ENCODE measurements at regions not wholly inside any gene's neighbourhood (a gene's known extent, or its start where the extent isn't known, plus 50 kb on each side); places are given as distances from the start of the nearest gene placed in this dataset.
"Not testable (repeated sequence)": the region's sequence is repeated elsewhere in the genome, so short reads cannot be mapped to it uniquely, and the experiment has no call there.

DNA sequence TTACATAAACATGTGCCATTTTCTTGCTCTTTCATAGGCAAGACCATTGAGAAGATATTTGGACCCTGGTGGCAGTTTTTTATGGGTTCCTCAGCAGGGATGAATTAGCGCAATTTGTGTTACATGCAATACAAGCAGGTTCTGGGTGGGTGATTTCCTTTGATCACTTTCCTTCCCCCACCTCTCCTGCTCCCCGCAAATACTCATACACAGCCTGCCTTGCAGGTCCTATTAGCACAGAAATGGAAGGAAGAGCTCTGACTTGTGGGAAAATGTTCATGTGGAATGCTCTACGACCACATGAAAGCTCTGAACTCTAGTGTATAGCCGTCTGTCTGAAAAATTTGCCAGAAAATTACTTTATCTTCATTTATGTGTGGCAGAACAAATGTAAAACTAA lies 361.0 kb upstream of the FAT1 start:
- H3K27me3 ChIP-seq (ENCODE audit: low read depth): peaks cover 16% of the 10 kb centered on the region
- H3K4me3 ChIP-seq: no peak overlapping the region
- DNase-seq (ENCODE audit: low spot score in 2 of 2): no peak
- H3K4me1 ChIP-seq: no peaks in the 10 kb centered on the region
- no peaks in the 10 kb centered on the region for H3K9me3 ChIP-seq
- H3K36me3 ChIP-seq (replicated peaks): no peaks in the 10 kb centered on the region
- in situ Hi-C loops (cut with MboI; ENCODE audit: low sequenced_read_pairs): no loop called here

DNA sequence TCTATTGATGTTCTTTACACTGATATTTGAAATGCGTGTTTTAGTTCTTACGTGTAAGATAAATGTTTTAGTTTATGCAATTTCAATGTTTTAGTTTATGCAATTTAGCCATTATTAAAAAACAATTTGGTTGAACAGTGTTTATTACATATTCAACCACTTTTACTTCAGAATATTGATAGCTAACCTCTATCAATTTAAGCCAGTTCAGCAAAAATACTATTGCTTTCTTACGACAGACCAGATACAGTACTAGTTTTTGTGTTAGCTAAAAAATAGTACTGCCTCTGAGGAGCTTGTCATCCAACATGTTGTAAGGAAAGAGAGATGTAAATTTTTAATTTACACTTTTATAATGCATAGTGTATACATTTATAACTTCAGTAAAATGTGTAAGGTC lies 361.7 kb upstream of the FAT1 start:
- Histone ChIP-seq H3K27me3 (ENCODE audit: low read depth) (peaks cover 16% of the 10 kb centered on the region), H3K4me1 (no peaks in the 10 kb centered on the region), H3K9me3 (no peaks in the 10 kb centered on the region), H3K4me3 (no peak overlapping the region), H3K36me3 (replicated peaks) (no peaks in the 10 kb centered on the region)
- no peak for DNase-seq (ENCODE audit: low spot score in 2 of 2)
- in situ Hi-C loops (cut with MboI; ENCODE audit: low sequenced_read_pairs): no loop called here

DNA sequence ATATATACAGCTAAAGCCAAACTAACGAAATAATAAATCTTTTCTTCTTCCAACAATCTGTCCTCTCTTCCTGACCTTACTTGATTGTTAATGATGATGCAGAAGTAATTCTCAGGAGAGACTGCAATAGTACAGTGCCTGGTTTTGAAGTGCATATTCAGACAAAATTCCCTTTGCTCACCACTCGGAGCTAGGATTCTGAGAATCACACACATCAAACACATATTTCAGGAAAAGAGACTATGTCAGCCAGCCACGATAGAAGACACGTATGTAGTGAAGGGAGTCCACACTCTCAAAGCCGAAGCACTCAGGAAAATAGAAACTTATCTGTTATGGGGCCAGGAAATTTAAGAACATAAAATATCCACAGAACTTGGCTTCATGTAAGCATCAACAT lies 362.5 kb upstream of the FAT1 start:
- Histone ChIP-seq H3K27me3 (ENCODE audit: low read depth) (peaks cover 10% of the 10 kb centered on the region), H3K9me3 (no peaks in the 10 kb centered on the region), H3K36me3 (replicated peaks) (no peaks in the 10 kb centered on the region), H3K4me3 (no peak overlapping the region), H3K4me1 (no peaks in the 10 kb centered on the region)
- DNase-seq (ENCODE audit: low spot score in 2 of 2): no peak
- in situ Hi-C loops (cut with MboI; ENCODE audit: low sequenced_read_pairs): no loop called here

DNA sequence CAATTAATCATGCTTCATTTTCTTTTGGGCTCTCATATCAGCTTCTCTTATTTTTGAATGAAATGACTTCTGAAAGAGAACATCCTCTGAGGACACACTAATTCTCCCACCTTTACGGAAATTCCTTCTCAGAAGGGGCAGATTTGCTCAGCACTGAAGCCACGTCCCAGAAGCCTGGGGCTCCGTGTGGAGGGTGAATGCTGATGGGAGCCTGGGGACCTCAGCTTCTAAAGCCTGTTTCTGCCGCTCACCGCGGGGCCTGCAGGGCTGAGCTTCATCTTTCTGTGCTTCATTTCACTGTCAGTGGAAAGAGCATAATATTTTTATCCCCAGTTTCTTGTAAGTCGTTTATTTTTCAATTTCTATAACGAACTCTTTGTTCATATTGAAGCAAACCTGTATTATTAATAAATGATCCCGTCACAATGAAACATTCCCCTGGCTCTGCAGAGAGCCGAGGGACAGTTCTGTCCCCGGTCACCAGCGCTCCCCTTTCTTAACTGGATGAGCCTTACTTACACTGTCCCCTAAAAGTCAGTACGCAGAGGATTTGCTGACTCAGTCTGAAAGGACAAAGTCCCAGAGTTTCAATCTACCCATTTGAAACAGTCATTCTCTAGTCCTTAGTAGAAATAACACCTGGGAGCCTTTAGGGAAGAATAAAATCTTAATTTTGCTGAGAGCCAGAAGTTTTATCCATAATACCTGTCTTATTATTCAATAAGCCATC lies 364.6 kb upstream of the FAT1 start:
- DNase-seq (ENCODE audit: low spot score in 2 of 2): no peak
- in situ Hi-C loops (cut with MboI; ENCODE audit: low sequenced_read_pairs): no loop called here
- H3K36me3 ChIP-seq (replicated peaks): no peaks in the 10 kb centered on the region
- no peaks in the 10 kb centered on the region for H3K4me1 ChIP-seq
- no peaks in the 10 kb centered on the region for H3K9me3 ChIP-seq
- no peak overlapping the region for H3K4me3 ChIP-seq
- peaks cover 9% of the 10 kb centered on the region; the same call in 1 of the 2 replicates for H3K27me3 ChIP-seq (ENCODE audit: low read depth)

DNA sequence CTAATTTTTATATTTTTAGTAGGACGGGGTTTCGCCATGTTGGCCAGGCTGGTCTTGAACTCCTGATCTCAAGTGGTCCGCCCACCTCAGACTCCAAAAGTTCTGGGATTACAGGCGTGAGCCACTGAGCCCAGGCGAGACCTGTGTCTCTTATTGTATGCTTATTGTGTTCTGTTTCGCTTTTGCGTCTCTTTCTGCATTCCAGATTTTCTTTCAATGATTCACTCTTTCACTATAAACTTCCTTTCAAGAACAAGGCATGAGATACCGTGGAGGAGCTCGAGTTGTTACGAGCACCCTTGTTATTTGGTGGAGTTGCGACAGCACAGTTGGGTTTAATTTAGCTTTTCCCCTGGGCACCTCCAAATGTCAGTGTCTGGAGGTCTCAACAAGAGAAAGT lies 366.7 kb upstream of the FAT1 start:
- H3K27me3 ChIP-seq (ENCODE audit: low read depth): peaks cover 3% of the 10 kb centered on the region; the same call in 1 of the 2 replicates
- no peaks in the 10 kb centered on the region for H3K4me1 ChIP-seq
- in situ Hi-C loops (cut with MboI; ENCODE audit: low sequenced_read_pairs): no loop called here
- no peak overlapping the region for H3K4me3 ChIP-seq
- DNase-seq (ENCODE audit: low spot score in 2 of 2): no peak
- no peaks in the 10 kb centered on the region for H3K9me3 ChIP-seq
- H3K36me3 ChIP-seq (replicated peaks): no peaks in the 10 kb centered on the region

DNA sequence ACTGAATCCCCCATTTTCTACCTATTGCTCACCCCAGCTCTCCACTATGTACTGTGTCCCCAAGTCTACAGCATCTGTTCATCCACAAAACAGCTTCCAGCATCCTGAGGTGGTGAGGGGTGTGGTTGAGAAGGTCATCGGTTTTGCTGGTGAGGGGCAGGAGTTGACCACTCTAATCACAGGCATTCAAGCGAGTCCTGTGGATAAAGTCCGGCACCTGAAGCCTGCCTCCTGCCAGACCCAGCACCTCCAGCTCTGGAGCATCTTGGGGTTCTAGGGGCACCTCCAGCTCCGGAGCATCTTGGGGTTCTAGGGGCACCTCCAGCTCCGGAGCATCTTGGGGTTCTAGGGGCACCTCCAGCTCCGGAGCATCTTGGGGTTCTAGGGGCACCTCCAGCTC lies 367.2 kb upstream of the FAT1 start:
- H3K4me1 ChIP-seq; DNase-seq (ENCODE audit: low spot score in 2 of 2); H3K27me3 ChIP-seq (ENCODE audit: low read depth); in situ Hi-C loops (cut with MboI; ENCODE audit: low sequenced_read_pairs); H3K4me3 ChIP-seq; H3K36me3 ChIP-seq (replicated peaks); H3K9me3 ChIP-seq: not testable (repeated sequence)

DNA sequence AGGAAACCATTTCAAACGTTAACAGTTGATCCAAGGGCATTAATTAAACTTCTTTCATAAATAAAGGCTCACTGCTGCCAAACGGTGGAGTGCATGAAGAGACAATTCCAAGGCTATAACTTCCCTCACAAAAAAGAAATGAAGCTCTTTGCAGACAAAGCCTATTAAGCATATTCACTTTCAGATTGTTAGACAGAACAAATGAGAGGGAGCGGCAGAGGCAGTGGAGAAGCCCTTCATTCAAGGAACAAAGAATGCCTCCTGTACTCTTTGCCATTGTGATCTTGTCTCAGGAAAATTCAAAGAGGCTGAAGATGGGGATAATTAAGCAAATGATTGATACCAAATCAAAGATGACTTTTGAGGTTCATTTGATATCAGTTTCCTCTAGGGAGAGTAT lies 370.5 kb upstream of the FAT1 start:
- H3K4me1 ChIP-seq: no peaks in the 10 kb centered on the region
- no peaks in the 10 kb centered on the region for H3K9me3 ChIP-seq
- no peaks in the 10 kb centered on the region for H3K36me3 ChIP-seq (replicated peaks)
- in situ Hi-C loops (cut with MboI; ENCODE audit: low sequenced_read_pairs): no loop called here
- no peaks in the 10 kb centered on the region for H3K27me3 ChIP-seq (ENCODE audit: low read depth)
- no peak for DNase-seq (ENCODE audit: low spot score in 2 of 2)
- no peak overlapping the region for H3K4me3 ChIP-seq

DNA sequence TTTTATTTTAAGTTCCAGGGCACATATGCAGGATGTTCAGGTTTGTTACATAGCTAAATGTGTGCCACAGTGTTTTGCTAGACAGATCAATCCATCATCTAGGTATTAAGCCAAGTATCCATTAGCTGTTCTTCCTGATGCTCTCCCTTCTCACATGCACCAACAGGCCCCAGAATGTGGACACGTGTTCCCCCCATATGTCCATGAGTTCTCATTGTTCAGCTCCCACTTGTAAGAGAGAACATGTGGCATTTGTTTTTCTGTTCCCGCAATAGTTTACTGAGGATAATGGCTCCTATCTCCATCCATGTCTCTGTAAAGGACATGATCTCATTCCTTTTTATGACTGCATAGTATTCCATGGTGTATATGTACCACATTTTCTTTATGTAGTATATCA lies 374.8 kb upstream of the FAT1 start:
- Histone ChIP-seq H3K27me3 (ENCODE audit: low read depth) (no peaks in the 10 kb centered on the region), H3K36me3 (replicated peaks) (no peaks in the 10 kb centered on the region), H3K4me1 (no peaks in the 10 kb centered on the region), H3K9me3 (no peaks in the 10 kb centered on the region), H3K4me3 (no peak overlapping the region)
- in situ Hi-C loops (cut with MboI; ENCODE audit: low sequenced_read_pairs): no loop called here
- no peak for DNase-seq (ENCODE audit: low spot score in 2 of 2)

DNA sequence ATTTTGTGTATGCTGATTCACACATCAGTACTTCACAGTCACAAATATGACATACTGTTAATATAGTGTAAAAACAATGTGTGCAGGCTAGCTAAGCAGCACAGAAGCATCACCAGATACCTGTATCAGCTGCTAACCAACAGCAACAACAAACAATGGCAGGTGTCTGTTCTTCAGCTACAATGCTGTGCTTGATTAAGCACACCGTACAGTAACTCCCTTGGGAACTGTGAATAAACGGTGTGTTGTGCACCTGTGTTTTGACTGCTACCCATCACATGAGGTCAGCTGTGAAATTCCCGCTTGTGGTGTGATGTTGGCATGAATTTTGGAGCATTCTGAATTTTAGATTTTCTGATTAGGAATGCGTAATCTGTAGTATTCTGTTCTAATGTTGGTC lies 379.7 kb upstream of the FAT1 start:
- in situ Hi-C loops (cut with MboI; ENCODE audit: low sequenced_read_pairs): no loop called here
- peaks cover 5% of the 10 kb centered on the region for H3K27me3 ChIP-seq (ENCODE audit: low read depth)
- no peaks in the 10 kb centered on the region for H3K9me3 ChIP-seq
- no peak overlapping the region for H3K4me3 ChIP-seq
- DNase-seq (ENCODE audit: low spot score in 2 of 2): no peak
- H3K4me1 ChIP-seq: no peaks in the 10 kb centered on the region
- H3K36me3 ChIP-seq (replicated peaks): no peaks in the 10 kb centered on the region

DNA sequence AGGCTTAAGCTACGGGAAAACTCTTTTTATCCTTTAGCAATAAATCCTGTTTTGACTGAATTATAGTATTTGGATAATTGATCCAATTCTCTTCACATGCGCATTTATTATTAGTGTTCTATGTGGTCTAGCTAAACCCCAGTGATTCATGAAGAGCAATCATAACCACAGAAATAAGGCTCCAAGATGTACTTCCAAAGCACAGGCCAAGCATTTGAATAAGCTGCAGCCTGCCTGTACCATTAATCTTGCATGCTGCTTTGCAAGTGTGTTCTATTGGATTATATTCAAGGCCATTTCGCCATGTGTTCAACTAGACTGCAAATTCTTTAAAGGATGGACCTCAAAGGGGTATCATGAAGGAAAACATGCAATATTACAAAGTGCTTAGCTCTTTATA lies 385.2 kb upstream of the FAT1 start:
- no peak for DNase-seq (ENCODE audit: low spot score in 2 of 2)
- in situ Hi-C loops (cut with MboI; ENCODE audit: low sequenced_read_pairs): no loop called here
- no peak overlapping the region for H3K4me3 ChIP-seq
- no peaks in the 10 kb centered on the region for H3K36me3 ChIP-seq (replicated peaks)
- H3K4me1 ChIP-seq: no peaks in the 10 kb centered on the region
- peaks cover 5% of the 10 kb centered on the region for H3K27me3 ChIP-seq (ENCODE audit: low read depth)
- no peaks in the 10 kb centered on the region for H3K9me3 ChIP-seq

DNA sequence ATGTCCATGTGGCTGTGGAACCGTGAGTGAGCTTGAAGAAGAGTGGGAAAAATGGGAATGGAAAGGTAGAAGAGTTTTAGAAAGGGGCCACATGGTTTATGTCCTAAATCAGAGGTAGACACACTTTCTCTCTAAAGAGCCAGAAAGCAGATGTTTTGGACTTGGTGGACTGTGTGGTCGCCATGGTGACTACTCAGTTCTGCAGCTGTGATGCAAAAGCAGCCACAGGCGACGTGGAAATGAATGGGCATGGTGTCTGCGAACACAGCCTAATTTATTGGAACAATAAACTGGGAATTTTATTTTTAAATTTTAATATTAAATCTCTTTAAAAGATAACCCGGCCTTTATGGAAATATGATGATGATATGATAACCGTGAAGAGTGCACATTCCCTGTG lies 386.0 kb upstream of the FAT1 start:
- in situ Hi-C loops (cut with MboI; ENCODE audit: low sequenced_read_pairs): no loop called here
- Histone ChIP-seq H3K9me3 (no peaks in the 10 kb centered on the region), H3K4me3 (no peak overlapping the region), H3K4me1 (no peaks in the 10 kb centered on the region), H3K27me3 (ENCODE audit: low read depth) (peaks cover 3% of the 10 kb centered on the region; the same call in 1 of the 2 replicates), H3K36me3 (replicated peaks) (no peaks in the 10 kb centered on the region)
- DNase-seq (ENCODE audit: low spot score in 2 of 2): no peak

DNA sequence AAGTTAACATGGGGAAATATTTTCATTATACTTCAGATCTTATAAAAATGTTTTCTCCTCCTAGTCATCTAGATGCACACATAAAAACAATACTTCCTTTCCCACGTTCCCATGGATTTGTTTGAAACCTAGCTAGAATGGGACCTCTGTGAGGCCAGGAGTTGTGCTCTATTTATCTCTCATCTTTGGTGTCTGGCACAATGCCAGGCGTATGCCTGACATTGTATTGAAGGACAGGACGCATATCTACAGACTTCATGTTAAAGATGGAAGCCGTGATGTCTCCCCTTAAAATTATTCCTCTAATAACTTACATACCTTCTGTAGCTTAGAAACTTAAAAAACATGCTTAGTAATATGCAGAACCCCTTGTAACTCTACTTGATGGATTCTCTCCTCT lies 394.5 kb upstream of the FAT1 start:
- in situ Hi-C loops (cut with MboI; ENCODE audit: low sequenced_read_pairs): no loop called here
- Histone ChIP-seq H3K4me1 (no peaks in the 10 kb centered on the region), H3K27me3 (ENCODE audit: low read depth) (no peaks in the 10 kb centered on the region), H3K4me3 (no peak overlapping the region), H3K36me3 (replicated peaks) (no peaks in the 10 kb centered on the region), H3K9me3 (no peaks in the 10 kb centered on the region)
- no peak for DNase-seq (ENCODE audit: low spot score in 2 of 2)

DNA sequence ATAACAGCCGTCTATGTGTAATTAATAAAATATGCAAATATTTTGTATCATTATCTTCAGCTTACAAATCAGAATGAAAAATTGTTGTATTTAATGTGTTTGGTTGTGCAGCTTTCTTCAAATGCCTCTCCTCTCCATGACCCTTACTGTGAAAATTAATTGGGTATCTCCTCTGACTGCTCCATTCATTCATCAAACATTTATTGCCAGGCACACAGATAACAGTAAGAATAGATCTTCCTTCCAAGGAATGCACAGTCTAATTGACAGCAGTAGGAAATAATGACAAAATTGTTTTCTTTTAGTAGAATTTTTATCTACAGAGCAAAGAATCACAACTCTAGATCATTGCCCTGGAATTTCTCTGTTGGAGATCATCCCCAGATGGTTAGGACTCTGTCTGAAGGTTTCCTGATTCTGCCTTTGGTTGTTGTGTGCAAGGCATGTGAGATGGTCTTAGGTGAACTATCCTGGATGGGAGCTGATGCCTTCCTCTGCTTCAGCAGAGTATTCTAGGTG lies 395.0 kb upstream of the FAT1 start:
- Histone ChIP-seq H3K9me3 (no peaks in the 10 kb centered on the region), H3K36me3 (replicated peaks) (no peaks in the 10 kb centered on the region), H3K4me1 (no peaks in the 10 kb centered on the region), H3K27me3 (ENCODE audit: low read depth) (no peaks in the 10 kb centered on the region), H3K4me3 (no peak overlapping the region)
- DNase-seq (ENCODE audit: low spot score in 2 of 2): no peak
- in situ Hi-C loops (cut with MboI; ENCODE audit: low sequenced_read_pairs): no loop called here

DNA sequence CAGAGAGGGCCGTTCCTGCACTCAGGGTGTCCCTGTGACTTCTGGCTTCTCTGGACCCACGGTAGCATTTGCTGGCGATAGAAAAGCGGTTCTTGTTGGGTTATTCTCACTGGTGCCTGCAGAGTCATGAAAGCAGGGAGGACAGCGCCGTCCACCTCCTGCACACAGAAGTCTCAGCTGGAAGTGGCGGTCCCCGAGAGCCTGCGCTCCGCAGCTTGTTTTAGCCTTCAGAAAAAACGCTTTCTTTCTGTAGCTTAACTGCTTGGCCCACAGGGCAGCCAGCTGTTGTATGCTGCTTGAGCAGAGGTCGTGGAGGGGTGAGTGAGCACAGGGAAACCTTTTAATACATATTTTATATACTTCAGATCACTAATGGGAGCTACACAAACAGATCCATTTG lies 400.7 kb upstream of the FAT1 start:
- no peak for DNase-seq (ENCODE audit: low spot score in 2 of 2)
- Histone ChIP-seq H3K4me1 (no peaks in the 10 kb centered on the region), H3K4me3 (no peak overlapping the region), H3K27me3 (ENCODE audit: low read depth) (no peaks in the 10 kb centered on the region), H3K36me3 (replicated peaks) (no peaks in the 10 kb centered on the region), H3K9me3 (no peaks in the 10 kb centered on the region)
- in situ Hi-C loops (cut with MboI; ENCODE audit: low sequenced_read_pairs): no loop called here

DNA sequence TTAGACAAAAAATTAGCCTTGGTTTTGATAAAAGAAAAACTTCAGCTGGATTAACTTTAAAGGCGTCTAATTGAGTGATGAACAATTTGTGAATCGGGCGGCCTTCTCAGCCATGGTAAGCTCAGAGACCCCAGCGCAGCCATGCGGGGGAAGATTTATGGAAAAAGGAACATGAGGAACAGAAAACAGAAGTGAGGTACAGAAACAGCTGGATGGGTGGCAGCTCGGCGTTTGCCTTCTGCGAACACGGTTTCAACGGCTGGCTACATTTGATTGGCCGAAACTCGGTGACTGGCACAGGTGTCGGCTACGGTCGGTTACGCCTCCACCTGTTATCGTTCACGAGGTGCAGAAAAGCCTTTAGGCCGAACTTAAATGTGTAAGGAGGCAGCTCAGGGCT lies 401.4 kb upstream of the FAT1 start:
- H3K27me3 ChIP-seq (ENCODE audit: low read depth): no peaks in the 10 kb centered on the region
- in situ Hi-C loops (cut with MboI; ENCODE audit: low sequenced_read_pairs): no loop called here
- H3K9me3 ChIP-seq: no peaks in the 10 kb centered on the region
- H3K4me1 ChIP-seq: no peaks in the 10 kb centered on the region
- no peak for DNase-seq (ENCODE audit: low spot score in 2 of 2)
- H3K4me3 ChIP-seq: no peak overlapping the region
- H3K36me3 ChIP-seq (replicated peaks): no peaks in the 10 kb centered on the region
